ENCODE measurements at regions not wholly inside any gene's neighbourhood (a gene's known extent, or its start where the extent isn't known, plus 50 kb on each side); places are given as distances from the start of the nearest gene placed in this dataset.

DNA sequence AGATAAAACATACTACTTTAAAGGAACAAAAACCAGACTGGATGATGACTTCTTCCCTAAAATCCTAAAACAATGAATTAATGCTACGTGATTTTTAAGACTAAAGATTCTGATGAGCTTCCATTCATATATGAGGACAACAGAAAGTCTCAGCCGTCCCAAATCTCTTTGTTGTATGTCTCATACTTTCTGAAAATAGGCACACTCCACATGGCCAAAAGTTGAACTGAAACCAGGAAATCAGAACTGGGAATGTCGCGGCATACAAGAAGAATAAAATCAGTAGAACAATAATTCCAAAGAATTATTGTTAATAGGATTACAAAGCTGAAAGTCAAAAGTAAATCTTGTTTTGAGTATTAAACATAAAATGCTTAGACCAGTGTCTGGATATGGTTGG is 195.4 kb upstream of the GHITM start:
- ChIA-PET POLR2A (no interaction called here), CTCF (no interaction called here)
- no TSS peak for BruUV-seq (replicated peaks)
- intact Hi-C loops (cut with micrococcal nuclease) (no loop called here), dilution Hi-C loops (cut with MboI; ENCODE audit: extremely low pct_ligation_motif_present, low sequenced_read_pairs) (no loop called here)
- H3K27ac ChIP-seq (ENCODE audit: insufficient read depth, low read depth, low read length): no peak overlapping the region
- H3K4me1 ChIP-seq (ENCODE audit: control insufficient read depth, extremely low read depth, insufficient read depth, low read length): no peaks in the 10 kb centered on the region
- H3K4me3 ChIP-seq (replicated peaks in 1 of 3; ENCODE audit: insufficient read depth in 1 of 3, low read depth in 1 of 3, low read length in 3 of 3): no peak overlapping the region
- no peak overlapping the region for H3K4me2 ChIP-seq (ENCODE audit: insufficient read depth, low read length)
- H3K79me2 ChIP-seq (ENCODE audit: control insufficient read depth, insufficient read depth, low read length): no peaks in the 10 kb centered on the region
- no peak overlapping the region for H3K9ac ChIP-seq (replicated peaks; ENCODE audit: extremely low read depth, insufficient read depth, low read length)
- FAIRE-seq (no peak), DNase-seq (ENCODE audit: low read depth, low spot score) (no peak)
- no peaks in the 10 kb centered on the region for H4K20me1 ChIP-seq (replicated peaks; ENCODE audit: control insufficient read depth, extremely low read depth, insufficient read depth, low read length)
- TF ChIP-seq GATA2 (IDR thresholded peaks at IDR 0.05; ENCODE audit: insufficient read depth, insufficient read length, low read depth, low read length): no peak
- TF ChIP-seq, protein P1, sequence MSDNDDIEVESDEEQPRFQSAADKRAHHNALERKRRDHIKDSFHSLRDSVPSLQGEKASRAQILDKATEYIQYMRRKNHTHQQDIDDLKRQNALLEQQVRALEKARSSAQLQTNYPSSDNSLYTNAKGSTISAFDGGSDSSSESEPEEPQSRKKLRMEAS (IDR thresholded peaks at IDR 0.05; ENCODE audit: insufficient read depth, insufficient read length): no peak
- no peaks in the 10 kb centered on the region for H3K9me1 ChIP-seq (replicated peaks; ENCODE audit: control insufficient read depth, extremely low read depth, insufficient read depth, low read length)
- H3K9me3 ChIP-seq (replicated peaks; ENCODE audit: control insufficient read depth, insufficient read depth, low read length): no peaks in the 10 kb centered on the region
- H2AFZ ChIP-seq (ENCODE audit: low read depth, low read length): no peak overlapping the region
- H3K36me3 ChIP-seq (ENCODE audit: control insufficient read depth in 2 of 2, extremely low read depth in 1 of 2, insufficient read depth in 2 of 2, low read length in 2 of 2): no peaks in the 10 kb centered on the region
- no peaks in the 10 kb centered on the region for H3K27me3 ChIP-seq (ENCODE audit: control insufficient read depth in 2 of 2, insufficient read depth in 2 of 2, low read length in 2 of 2)

DNA sequence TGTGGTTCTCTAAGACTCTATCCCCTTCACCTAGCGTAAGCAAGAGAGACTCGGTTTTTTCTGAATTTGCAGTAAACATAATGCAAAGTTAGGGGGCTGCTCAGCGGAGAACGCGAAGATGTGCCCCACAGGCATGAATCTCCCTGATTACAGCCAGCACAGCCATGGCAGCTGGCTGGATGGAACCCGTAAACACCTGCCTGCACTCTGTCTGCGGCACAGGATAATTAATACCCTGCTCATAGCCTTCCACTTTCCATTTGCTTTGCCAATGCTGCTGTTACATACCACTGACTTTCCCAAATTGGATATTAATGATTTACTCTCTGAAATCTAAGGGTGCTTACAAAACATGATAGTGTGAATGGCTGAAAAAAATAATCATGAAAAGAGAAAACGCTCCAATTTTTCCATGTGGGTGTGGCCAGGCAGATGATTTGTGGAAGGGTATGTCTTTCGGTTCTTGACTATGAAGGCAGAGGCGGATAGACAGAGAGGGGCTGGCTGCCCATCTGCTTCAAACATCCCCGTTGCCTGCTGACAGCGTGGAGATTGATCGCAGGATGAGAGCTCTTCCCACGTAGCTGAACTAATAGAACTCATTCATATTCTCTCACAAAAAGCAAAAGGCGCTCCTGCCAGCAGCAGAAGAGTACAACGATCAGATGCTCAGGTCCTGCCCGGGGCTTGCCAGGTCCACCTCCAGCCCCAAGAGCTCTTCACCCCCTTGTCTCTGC is 193.2 kb upstream of the GHITM start:
- no peaks in the 10 kb centered on the region for H3K36me3 ChIP-seq (ENCODE audit: control insufficient read depth in 2 of 2, extremely low read depth in 1 of 2, insufficient read depth in 2 of 2, low read length in 2 of 2)
- H3K4me3 ChIP-seq (replicated peaks in 1 of 3; ENCODE audit: insufficient read depth in 1 of 3, low read depth in 1 of 3, low read length in 3 of 3): no peak overlapping the region
- H3K4me2 ChIP-seq (ENCODE audit: insufficient read depth, low read length): no peak overlapping the region
- H3K9ac ChIP-seq (replicated peaks; ENCODE audit: extremely low read depth, insufficient read depth, low read length): no peak overlapping the region
- DNase-seq (ENCODE audit: low read depth, low spot score) (no peak), FAIRE-seq (no peak)
- H4K20me1 ChIP-seq (replicated peaks; ENCODE audit: control insufficient read depth, extremely low read depth, insufficient read depth, low read length): no peaks in the 10 kb centered on the region
- CTCF ChIA-PET: no interaction called here
- BruUV-seq (replicated peaks): no TSS peak
- intact Hi-C loops (cut with micrococcal nuclease): no loop called here
- POLR2A ChIA-PET: no interaction called here
- no peaks in the 10 kb centered on the region for H3K79me2 ChIP-seq (ENCODE audit: control insufficient read depth, insufficient read depth, low read length)
- H3K27ac ChIP-seq (ENCODE audit: insufficient read depth, low read depth, low read length): no peak overlapping the region
- H3K27me3 ChIP-seq (ENCODE audit: control insufficient read depth in 2 of 2, insufficient read depth in 2 of 2, low read length in 2 of 2): no peaks in the 10 kb centered on the region
- H2AFZ ChIP-seq (ENCODE audit: low read depth, low read length): no peak overlapping the region
- TF ChIP-seq, protein P1 (IDR thresholded peaks at IDR 0.05; ENCODE audit: insufficient read depth, insufficient read length): no peak
- TF ChIP-seq JUN (IDR thresholded peaks at IDR 0.05; ENCODE audit: borderline replicate concordance, insufficient read depth, insufficient read length, low read depth) (no peak), GATA2 (IDR thresholded peaks at IDR 0.05; ENCODE audit: insufficient read depth, insufficient read length, low read depth, low read length) (no peak), MYC (IDR thresholded peaks at IDR 0.05; ENCODE audit: low read depth, low read length) (no peak), FOS (IDR thresholded peaks at IDR 0.05; ENCODE audit: borderline replicate concordance, insufficient read depth, low read length) (no peak), POLR2AphosphoS5 (IDR thresholded peaks at IDR 0.05; ENCODE audit: insufficient read depth, low read depth, low read length) (no peak), EZH2 (IDR thresholded peaks at IDR 0.05; ENCODE audit: borderline replicate concordance, low read depth, low read length, severe bottlenecking) (no peak), POLR2A (IDR thresholded peaks at IDR 0.05; ENCODE audit: low read depth, low read length) (no peak)
- TF ChIP-seq, protein P2, sequence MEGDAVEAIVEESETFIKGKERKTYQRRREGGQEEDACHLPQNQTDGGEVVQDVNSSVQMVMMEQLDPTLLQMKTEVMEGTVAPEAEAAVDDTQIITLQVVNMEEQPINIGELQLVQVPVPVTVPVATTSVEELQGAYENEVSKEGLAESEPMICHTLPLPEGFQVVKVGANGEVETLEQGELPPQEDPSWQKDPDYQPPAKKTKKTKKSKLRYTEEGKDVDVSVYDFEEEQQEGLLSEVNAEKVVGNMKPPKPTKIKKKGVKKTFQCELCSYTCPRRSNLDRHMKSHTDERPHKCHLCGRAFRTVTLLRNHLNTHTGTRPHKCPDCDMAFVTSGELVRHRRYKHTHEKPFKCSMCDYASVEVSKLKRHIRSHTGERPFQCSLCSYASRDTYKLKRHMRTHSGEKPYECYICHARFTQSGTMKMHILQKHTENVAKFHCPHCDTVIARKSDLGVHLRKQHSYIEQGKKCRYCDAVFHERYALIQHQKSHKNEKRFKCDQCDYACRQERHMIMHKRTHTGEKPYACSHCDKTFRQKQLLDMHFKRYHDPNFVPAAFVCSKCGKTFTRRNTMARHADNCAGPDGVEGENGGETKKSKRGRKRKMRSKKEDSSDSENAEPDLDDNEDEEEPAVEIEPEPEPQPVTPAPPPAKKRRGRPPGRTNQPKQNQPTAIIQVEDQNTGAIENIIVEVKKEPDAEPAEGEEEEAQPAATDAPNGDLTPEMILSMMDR (IDR thresholded peaks at IDR 0.05; ENCODE audit: extremely low read depth in 1 of 2, insufficient read depth in 1 of 2, low read depth in 1 of 2, low read length in 2 of 2): no peak
- dilution Hi-C loops (cut with MboI; ENCODE audit: extremely low pct_ligation_motif_present, low sequenced_read_pairs): no loop called here
- H3K9me3 ChIP-seq (replicated peaks; ENCODE audit: control insufficient read depth, insufficient read depth, low read length): no peaks in the 10 kb centered on the region
- no peaks in the 10 kb centered on the region for H3K9me1 ChIP-seq (replicated peaks; ENCODE audit: control insufficient read depth, extremely low read depth, insufficient read depth, low read length)
- H3K4me1 ChIP-seq (ENCODE audit: control insufficient read depth, extremely low read depth, insufficient read depth, low read length): no peaks in the 10 kb centered on the region

All from endothelial cell of umbilical vein (primary cell).